GM18951 (cell line): ENCODE measurements at regions not wholly inside any gene's neighbourhood (a gene's known extent, or its start where the extent isn't known, plus 50 kb on each side); places are given as distances from the start of the nearest gene placed in this dataset.
"Not testable (repeated sequence)": the region's sequence is repeated elsewhere in the genome, so short reads cannot be mapped to it uniquely, and the experiment has no call there.

Source experiments
- POLR2A ChIP-seq: IDR thresholded peaks from 4 replicates; pipeline ENCODE4 v1.6.1; 2011; ENCODE audit warnings: mild to moderate bottlenecking; ENCODE audit not compliant: insufficient read length, insufficient read depth; ENCODE audit errors: extremely low read depth
- in situ Hi-C: fragments of 300-500 bp; cut with MboI; formaldehyde crosslinking; loops from one replicate; pipeline ENCODE4 v1.12.0; 2022; ENCODE audit warnings: low sequenced_read_pairs, mixed read lengths, inconsistent platforms; ENCODE audit not compliant: unreplicated experiment

DNA sequence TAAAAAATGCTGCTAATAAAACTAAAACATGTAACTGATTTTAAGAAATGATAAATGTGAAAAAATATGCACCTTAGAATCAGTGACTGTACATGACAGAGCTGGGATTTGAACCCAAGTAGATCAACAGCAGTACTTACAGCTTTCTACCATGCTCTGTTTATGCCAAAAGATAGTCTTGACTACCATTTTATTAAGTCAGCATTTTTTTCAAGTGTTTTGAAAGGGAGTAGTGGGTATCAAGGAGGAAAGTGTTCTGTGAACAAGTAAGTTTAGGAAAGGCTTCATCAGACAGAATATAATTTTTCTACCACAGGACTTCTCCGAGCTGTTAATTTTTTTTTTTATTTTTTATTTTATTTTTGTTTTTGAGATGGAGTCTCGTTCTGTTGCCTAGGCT, 180.4 kb upstream of the GLRA1 start:
- TF ChIP-seq POLR2A, result no peak
- in situ Hi-C loops, result no loop called here

DNA sequence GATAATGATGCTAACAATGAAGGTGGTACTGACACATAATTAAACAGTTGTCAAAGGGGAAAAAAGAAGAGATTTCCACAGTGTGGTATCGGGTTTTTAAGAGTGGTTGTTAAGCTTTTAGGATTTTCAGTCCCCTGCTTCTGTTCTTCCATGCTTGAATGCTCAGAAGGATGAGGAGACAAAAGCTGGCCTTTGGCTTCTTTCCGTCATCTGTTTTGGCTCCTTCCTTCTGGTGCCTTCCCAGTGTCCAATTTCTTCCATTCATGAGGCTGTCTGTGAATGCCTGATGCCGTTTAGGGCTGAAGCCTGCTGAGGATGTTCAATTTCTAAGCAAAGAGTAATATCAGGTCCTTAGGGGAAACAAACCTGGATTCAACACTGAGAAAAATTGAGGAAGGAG, 179.6 kb upstream of the GLRA1 start:
- TF ChIP-seq POLR2A, result no peak
- in situ Hi-C loops, result no loop called here

DNA sequence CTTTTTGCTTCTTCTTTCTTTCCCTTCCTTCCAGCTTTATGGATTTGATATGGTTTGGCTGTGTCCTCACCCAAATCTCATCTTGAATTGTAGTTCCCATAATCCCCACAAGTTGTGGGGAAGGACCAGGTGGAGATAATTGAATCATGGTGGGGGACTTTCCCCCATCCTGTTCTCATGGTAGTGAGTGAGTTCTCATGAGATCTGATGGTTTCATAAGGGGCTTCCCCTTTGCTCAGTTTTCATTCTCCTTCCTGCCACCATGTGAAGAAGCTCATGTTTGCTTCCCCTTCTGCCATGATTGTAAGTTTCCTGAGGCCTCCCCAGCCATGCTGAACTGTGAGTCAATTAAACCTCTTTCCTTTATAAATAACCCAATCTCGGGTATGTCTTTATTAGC, 178.3 kb upstream of the GLRA1 start:
- in situ Hi-C loops, result not testable (repeated sequence)

DNA sequence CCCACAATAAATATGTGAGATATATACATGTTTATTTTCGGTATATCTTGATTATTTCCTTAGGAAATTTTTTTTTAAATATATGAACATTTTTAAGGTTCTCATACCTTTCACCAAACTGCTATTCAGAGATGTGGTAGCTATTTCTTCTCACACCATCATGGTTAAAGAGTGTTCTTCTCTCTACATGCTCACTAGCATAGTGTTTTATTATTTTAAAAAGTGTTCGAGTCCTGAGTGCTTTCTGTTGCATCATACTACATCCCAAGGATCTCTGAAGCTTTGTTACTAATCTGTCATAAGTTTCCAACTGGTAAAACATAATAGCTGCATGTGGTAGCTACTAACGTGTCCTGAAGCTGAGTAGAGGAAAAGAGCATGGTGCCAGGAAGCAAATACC, 177.4 kb upstream of the GLRA1 start:
- in situ Hi-C loops, result no loop called here
- no peak for TF ChIP-seq POLR2A

DNA sequence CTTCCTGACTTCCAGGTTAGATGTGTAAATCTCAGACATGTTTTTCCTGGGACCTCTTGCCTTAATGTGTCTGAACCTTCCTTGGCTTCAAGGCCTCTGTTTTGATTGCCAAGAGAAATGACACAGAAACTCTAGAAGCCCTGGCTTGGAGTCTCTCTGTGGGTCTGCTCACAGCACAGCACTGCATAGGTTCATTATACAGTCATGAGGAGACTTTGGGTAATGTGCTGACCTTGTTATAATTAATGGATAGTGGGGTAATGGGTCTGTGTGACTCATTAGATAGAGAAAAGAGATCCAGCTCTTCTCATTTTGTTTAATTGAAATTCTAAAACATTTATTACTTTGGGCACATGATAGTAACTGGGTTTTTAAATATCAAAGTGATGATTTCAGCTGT, 175.8 kb upstream of the GLRA1 start:
- TF ChIP-seq POLR2A, result no peak
- in situ Hi-C loops, result no loop called here

DNA sequence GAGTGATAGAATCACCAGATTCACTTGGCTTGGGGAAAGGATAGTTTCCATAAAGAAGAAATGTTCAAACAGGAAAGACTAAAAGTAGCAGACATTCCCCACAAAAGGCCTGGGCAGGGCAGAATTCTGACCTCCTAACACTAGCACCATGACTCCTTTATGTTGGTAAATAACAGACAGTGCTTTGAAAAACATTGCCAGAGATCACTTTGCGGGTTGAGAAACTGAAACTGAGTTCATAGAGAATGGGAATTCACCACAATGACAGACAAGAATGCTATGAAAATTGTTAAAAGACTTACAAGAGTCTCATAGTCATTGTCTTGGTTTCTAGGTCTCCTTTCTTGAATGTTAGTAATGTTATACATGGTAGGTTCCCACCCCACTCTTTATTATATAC, 172.5 kb upstream of the GLRA1 start:
- in situ Hi-C loops, result no loop called here
- TF ChIP-seq POLR2A, result no peak

DNA sequence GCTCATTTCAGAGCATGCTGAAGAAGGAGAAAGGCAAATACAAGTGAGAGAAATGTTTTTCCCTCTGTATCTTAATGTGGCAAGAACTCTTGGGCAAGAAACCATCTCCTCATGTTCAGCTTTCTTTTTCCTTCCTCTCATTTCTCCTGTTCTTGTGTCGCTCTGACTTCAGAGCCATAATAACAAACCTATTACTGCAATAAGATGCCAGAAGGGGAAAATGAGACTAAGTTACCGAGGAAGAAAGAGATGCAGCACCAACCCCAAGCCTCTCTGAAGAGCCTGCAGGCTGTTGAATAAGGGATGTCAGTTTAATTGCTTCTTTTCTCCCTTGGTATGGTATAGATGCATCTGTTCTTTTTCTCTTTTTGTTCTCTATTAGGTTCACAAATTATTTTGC, 170.1 kb upstream of the GLRA1 start:
- in situ Hi-C loops, result no loop called here
- TF ChIP-seq POLR2A, result no peak

DNA sequence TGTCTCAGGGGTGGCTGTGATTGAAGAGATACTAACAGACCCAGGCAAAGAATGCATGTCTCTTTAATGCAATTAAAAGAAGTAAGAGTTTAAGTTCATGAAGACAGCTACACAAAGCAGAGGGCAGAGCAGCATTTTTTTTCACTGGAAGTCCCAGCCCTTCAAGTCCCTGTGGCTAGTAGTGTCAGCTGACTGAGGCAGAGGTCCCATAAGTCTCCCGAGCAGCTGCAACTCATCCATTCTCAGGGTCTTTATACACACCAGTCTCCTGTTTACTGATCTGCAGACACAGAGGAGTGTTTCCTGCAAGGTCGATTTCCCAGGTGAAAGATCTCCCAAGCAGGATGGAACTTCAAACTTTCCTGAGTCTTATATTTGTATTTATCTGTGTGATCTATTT, 169.4 kb upstream of the GLRA1 start:
- no peak for TF ChIP-seq POLR2A
- in situ Hi-C loops, result no loop called here

DNA sequence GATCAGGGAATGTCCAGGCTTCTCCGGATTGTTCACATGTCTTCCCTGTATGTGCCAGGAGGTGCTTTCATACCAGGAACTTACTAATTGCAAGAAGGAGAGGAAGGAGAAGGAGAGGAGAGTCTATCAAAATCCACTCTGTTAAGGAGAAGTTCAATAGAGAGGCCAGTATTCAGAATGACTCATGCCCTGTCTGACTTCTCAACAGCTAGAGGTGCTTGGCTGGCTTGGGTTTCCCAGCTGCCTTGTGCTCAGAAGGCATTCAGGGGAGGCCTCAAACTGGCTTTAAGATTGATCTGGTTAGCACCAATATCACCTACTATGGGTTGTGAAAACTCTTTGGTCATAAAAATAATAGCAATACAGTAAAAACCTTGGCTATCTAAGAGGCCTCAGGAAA, 167.9 kb upstream of the GLRA1 start:
- in situ Hi-C loops, result no loop called here
- TF ChIP-seq POLR2A, result no peak

DNA sequence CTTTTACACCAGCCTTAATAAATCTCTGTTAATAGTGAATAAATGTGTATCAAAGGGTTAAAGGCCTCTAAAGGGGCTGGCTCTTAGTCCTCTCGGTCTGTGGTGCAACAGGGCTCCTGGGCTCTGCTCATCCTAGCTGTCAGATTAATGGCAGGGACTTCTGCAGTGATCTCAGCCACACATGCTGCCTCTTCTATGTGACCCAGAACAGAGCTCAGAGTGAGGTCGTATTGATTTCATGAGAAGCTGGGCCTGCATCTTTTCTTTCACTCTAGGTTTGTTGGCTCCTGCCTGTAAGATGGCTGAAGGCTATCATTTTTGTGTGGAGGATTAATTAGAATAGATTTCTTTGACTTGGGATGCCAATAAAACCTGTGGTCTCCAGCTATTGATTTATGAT, 165.0 kb upstream of the GLRA1 start:
- TF ChIP-seq POLR2A, result no peak
- in situ Hi-C loops, result no loop called here

DNA sequence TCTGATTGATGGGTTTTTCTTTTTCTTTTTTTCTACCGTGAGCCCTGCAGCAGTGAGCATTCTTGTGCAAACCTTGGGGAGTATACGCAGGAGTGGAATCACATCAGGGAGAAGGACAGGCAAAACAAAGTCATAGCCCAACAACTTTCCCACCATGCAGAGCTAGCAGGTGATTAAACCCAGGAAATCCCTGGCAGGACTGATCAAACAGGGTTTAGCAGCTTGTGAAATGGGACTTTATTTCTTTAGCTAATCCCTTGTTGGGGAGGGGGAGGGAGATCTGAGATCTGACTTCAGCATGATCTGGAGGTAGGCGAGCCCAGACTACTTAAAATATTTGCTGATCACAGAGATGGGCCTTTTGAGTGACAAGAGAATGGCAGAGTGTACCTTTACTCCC, 162.0 kb upstream of the GLRA1 start:
- in situ Hi-C loops, result no loop called here
- no peak for TF ChIP-seq POLR2A

DNA sequence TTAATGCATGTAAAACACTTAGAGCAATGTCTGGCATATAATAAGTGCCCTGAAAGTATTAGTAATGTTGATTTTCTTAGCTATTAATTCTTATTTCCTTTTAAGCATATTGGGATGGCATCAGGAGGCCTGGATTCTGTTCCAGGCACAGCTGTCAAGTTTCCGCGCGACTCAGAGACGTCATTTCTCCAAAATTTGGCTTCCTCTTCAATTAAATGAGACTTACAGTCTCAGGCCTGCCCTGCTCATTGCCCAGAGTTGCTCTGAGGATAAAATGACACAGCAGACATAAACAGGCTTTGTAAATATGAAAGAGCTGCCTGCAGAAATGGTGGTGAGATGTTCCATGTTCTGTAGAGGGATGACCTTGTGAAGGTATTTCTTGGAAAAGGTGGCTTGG, 159.8 kb upstream of the GLRA1 start:
- in situ Hi-C loops, result no loop called here
- TF ChIP-seq POLR2A, result no peak

DNA sequence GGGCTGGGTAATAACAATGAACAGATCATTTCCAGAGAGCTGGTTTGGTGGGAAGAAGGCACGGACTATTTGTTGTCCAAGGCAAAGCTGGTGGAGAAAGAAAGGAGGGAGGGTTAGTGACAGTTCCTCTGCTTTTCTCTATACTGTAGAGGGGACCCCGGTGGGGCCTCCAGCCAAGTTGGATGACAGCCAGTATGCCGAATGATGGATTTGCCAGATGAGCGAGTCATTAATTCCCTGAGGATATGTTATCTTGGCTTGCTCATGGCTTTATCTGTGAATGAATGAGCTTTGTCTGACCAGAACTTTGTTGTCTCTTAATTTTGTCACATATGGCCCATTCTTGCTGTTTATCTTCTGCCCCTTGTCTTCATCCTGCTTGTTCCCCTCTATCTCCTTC, 158.6 kb upstream of the GLRA1 start:
- in situ Hi-C loops, result no loop called here
- no peak for TF ChIP-seq POLR2A

DNA sequence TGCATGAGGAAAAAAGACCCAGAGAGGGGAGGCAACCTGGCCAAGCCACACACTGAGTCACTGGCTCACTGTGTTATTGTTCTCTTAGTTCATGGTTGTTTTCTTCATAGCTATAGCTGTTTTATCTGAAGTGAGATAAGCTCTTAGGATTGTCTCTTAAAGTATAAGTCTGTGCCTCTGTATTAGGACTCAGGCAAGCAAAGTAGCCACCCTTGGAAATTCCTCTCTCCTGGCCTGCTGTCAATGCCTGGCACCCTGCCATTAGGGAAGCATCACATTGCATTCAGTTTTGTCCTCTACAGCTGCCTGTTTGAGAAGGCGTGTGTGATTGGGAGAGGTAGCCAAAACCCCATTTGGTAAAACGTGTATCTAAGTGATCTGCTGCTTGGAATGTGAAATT, 147.4 kb upstream of the GLRA1 start:
- in situ Hi-C loops, result no loop called here
- no peak for TF ChIP-seq POLR2A

DNA sequence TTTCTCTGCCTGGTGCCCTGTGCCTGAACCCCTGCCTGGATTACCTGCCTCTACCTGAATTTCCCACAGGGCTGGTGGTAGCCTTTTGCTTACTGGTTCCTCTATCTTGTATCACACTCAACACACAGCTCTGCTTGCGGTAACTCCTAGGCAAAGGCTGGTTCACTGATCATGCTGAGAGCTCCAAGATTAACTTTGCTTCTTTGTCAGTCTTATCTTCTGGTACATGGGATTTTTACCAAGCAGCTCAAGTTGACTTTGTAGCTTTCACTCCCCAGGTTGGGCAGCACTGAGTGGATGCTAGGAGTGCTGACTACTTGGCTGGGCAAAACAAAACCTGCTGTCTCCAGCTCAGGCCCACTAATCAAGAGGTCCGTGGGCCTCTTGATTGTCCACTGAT, 145.9 kb upstream of the GLRA1 start:
- in situ Hi-C loops, result no loop called here
- no peak for TF ChIP-seq POLR2A
